ENCODE measurements at regions not wholly inside any gene's neighbourhood (a gene's known extent, or its start where the extent isn't known, plus 50 kb on each side); places are given as distances from the start of the nearest gene placed in this dataset.
"Not testable (repeated sequence)": the region's sequence is repeated elsewhere in the genome, so short reads cannot be mapped to it uniquely, and the experiment has no call there.

DNA sequence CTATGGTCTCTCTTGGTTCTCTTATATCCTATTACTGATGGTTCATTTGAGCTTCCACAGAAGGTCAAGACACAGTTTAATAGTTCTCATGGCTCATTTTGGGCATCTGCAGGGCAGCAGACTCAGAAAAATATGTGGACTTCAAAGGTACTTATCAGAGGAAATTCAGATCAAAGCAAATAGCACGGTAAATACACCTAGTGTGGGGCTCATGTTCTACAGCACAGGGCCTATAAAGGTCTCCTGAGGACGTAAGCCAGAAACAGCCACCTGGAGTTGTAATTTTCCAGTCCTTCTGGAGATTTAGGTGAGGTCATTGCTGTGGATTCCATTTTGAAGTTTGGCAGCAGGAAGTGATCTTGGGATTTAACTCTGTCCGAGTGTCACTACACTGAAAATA is 134.5 kb upstream of the SGO1 start:
- H3K27ac ChIP-seq (ENCODE audit: low read length) = no peak overlapping the region

GRCh38 chr3:20319551-20319950 is 133.5 kb upstream of the SGO1 start:
- Histone ChIP-seq H3K27me3 (ENCODE audit: control insufficient read depth, insufficient read depth, low read length) (no peaks in the 10 kb centered on the region), H3K36me3 (ENCODE audit: control insufficient read depth, insufficient read depth, low read length) (no peaks in the 10 kb centered on the region), H3K4me3 (ENCODE audit: low read length) (no peak overlapping the region), H3K27ac (ENCODE audit: low read length) (no peak overlapping the region), H3K9me3 (ENCODE audit: control insufficient read depth, low read depth, low read length) (no peaks in the 10 kb centered on the region), H3K4me1 (ENCODE audit: control insufficient read depth, insufficient read depth, low read length) (no peaks in the 10 kb centered on the region)
- DNase-seq = no peak

More for the DNA sequence above, 134.5 kb upstream of the SGO1 start:
- Histone ChIP-seq H3K4me1 (ENCODE audit: control insufficient read depth, insufficient read depth, low read length) (no peaks in the 10 kb centered on the region), H3K36me3 (ENCODE audit: control insufficient read depth, insufficient read depth, low read length) (no peaks in the 10 kb centered on the region), H3K27me3 (ENCODE audit: control insufficient read depth, insufficient read depth, low read length) (no peaks in the 10 kb centered on the region), H3K9me3 (ENCODE audit: control insufficient read depth, low read depth, low read length) (no peaks in the 10 kb centered on the region), H3K4me3 (ENCODE audit: low read length) (no peak overlapping the region)
- WGBS (ENCODE audit: insufficient coverage, low lambda C conversion rate) = no CpG with 5 or more reads among the region's 3 CpGs
- DNase-seq = no peak

DNA sequence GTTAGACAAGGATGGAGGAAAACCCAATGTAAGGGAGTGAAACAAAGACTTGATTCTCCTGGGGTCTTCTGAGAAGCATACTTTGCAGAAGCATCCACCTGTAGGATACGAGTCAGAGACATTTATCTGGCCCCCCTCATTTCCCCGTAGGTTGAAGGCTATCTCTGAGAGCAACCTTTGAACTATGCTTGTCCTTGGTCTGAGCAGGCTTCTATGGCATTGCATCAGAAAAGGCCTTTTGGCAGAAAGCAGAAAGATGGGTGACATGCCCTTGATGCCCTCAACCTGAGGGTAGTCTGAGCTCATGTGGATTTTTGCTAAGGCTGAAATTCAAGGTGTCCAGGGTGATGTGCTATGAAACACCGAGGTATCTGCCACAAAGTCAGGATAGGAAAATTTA is 131.6 kb upstream of the SGO1 start:
- Histone ChIP-seq H3K27me3 (ENCODE audit: control insufficient read depth, insufficient read depth, low read length) (no peaks in the 10 kb centered on the region), H3K4me1 (ENCODE audit: control insufficient read depth, insufficient read depth, low read length) (no peaks in the 10 kb centered on the region), H3K9me3 (ENCODE audit: control insufficient read depth, low read depth, low read length) (no peaks in the 10 kb centered on the region), H3K36me3 (ENCODE audit: control insufficient read depth, insufficient read depth, low read length) (no peaks in the 10 kb centered on the region), H3K27ac (ENCODE audit: low read length) (no peak overlapping the region), H3K4me3 (ENCODE audit: low read length) (no peak overlapping the region)
- WGBS (ENCODE audit: insufficient coverage, low lambda C conversion rate) = no CpG with 5 or more reads among the region's 3 CpGs
- no peak for DNase-seq

- no peak overlapping the region for H3K4me3 ChIP-seq (ENCODE audit: low read length)
Measured at GRCh38 chr3:20316238-20316637, 130.2 kb upstream of the SGO1 start.

DNA sequence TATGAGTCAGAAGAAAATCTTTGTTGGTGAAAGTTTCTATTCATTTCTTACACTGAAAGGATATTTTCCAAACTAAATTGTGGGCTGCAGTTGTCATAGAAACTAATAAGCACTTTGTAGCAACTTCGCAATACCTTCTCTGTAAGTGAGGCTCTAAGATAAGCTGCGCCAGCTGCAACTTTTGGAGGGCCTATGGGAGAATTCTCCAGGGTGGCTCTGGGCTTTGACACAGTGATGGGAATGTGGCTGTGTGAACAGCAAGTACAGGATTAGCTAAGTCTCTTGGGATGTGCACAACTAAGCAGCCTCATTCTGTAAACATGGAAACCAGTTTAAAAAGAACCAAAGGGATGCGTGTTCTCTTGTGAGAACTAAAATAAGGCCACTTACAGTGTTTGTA is 124.6 kb upstream of the SGO1 start:
- no peak for DNase-seq

More at GRCh38 chr3:20316238-20316637, 130.2 kb upstream of the SGO1 start:
- no peaks in the 10 kb centered on the region for H3K9me3 ChIP-seq (ENCODE audit: control insufficient read depth, low read depth, low read length)
- no peaks in the 10 kb centered on the region for H3K27me3 ChIP-seq (ENCODE audit: control insufficient read depth, insufficient read depth, low read length)
- H3K36me3 ChIP-seq (ENCODE audit: control insufficient read depth, insufficient read depth, low read length) = no peaks in the 10 kb centered on the region
- H3K27ac ChIP-seq (ENCODE audit: low read length) = no peak overlapping the region
- DNase-seq = no peak
- no peaks in the 10 kb centered on the region for H3K4me1 ChIP-seq (ENCODE audit: control insufficient read depth, insufficient read depth, low read length)
- WGBS (ENCODE audit: insufficient coverage, low lambda C conversion rate) = no CpG with 5 or more reads among the region's 1 CpG

DNA sequence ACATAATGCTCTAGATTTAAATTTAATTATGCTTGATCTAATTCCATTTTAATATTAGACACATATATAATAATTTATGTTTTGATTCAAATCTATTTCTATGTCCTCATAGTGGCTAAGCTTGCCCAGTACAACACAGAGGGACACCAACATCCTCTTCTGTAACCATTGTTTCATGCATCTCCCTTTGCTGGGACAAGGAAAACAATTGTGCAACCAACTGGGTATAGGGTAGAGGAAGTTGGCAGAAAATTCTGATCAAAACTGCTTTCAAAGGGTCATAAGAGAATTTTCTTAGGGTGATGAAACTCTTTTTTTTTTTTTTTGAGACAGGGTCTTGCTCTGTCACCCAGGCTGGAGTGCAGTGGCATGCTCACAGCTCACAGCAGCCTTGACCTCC is 121.4 kb upstream of the SGO1 start:
- no peak for DNase-seq
- H3K9me3 ChIP-seq (ENCODE audit: control insufficient read depth, low read depth, low read length) = no peaks in the 10 kb centered on the region
- no peak overlapping the region for H3K27ac ChIP-seq (ENCODE audit: low read length)
- H3K4me3 ChIP-seq (ENCODE audit: low read length) = no peak overlapping the region
- no peaks in the 10 kb centered on the region for H3K36me3 ChIP-seq (ENCODE audit: control insufficient read depth, insufficient read depth, low read length)
- H3K27me3 ChIP-seq (ENCODE audit: control insufficient read depth, insufficient read depth, low read length) = no peaks in the 10 kb centered on the region
- no peaks in the 10 kb centered on the region for H3K4me1 ChIP-seq (ENCODE audit: control insufficient read depth, insufficient read depth, low read length)

More for the DNA sequence above, 124.6 kb upstream of the SGO1 start:
- H3K27me3 ChIP-seq (ENCODE audit: control insufficient read depth, insufficient read depth, low read length) = no peaks in the 10 kb centered on the region
- 0% methylated on average over 1 of the region's 3 CpGs for WGBS (ENCODE audit: insufficient coverage, low lambda C conversion rate)
- H3K4me1 ChIP-seq (ENCODE audit: control insufficient read depth, insufficient read depth, low read length) = no peaks in the 10 kb centered on the region
- no peaks in the 10 kb centered on the region for H3K36me3 ChIP-seq (ENCODE audit: control insufficient read depth, insufficient read depth, low read length)
- no peak overlapping the region for H3K27ac ChIP-seq (ENCODE audit: low read length)
- H3K9me3 ChIP-seq (ENCODE audit: control insufficient read depth, low read depth, low read length) = no peaks in the 10 kb centered on the region
- H3K4me3 ChIP-seq (ENCODE audit: low read length) = no peak overlapping the region

DNA sequence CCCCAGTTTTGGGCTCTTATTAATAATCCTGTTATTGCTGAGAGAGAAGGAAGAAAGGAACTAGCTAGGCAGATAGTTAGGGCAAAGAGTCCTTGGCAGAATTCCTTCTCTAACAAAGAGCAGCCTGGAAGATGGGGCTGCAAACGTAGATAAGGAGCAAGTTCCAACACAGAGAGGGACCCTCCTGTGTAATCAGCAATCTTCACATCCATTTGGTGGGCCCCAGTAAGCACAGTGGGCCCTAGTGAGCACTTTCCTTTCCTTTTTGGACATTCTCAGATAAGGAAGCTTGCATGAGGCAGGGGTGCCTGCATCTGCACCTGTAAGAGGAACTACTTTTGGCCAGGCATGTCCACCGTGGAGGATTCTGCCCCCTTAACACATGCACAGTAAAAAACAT is 119.6 kb upstream of the SGO1 start:
- Histone ChIP-seq H3K27ac (ENCODE audit: low read length) (no peak overlapping the region), H3K36me3 (ENCODE audit: control insufficient read depth, insufficient read depth, low read length) (no peaks in the 10 kb centered on the region), H3K27me3 (ENCODE audit: control insufficient read depth, insufficient read depth, low read length) (no peaks in the 10 kb centered on the region), H3K4me1 (ENCODE audit: control insufficient read depth, insufficient read depth, low read length) (no peaks in the 10 kb centered on the region), H3K9me3 (ENCODE audit: control insufficient read depth, low read depth, low read length) (no peaks in the 10 kb centered on the region), H3K4me3 (ENCODE audit: low read length) (no peak overlapping the region)
- no peak for DNase-seq
- no CpG with 5 or more reads among the region's 2 CpGs for WGBS (ENCODE audit: insufficient coverage, low lambda C conversion rate)

- Histone ChIP-seq H3K9me3 (ENCODE audit: control insufficient read depth, low read depth, low read length) (no peaks in the 10 kb centered on the region), H3K36me3 (ENCODE audit: control insufficient read depth, insufficient read depth, low read length) (no peaks in the 10 kb centered on the region), H3K4me1 (ENCODE audit: control insufficient read depth, insufficient read depth, low read length) (no peaks in the 10 kb centered on the region), H3K4me3 (ENCODE audit: low read length) (no peak overlapping the region), H3K27ac (ENCODE audit: low read length) (no peak overlapping the region), H3K27me3 (ENCODE audit: control insufficient read depth, insufficient read depth, low read length) (no peaks in the 10 kb centered on the region)
- no peak for DNase-seq
- 73% methylated on average over 2 of the region's 7 CpGs for WGBS (ENCODE audit: insufficient coverage, low lambda C conversion rate)
Measured at GRCh38 chr3:20302766-20303165, 116.8 kb upstream of the SGO1 start.

GRCh38 chr3:20288050-20288449 is 102.0 kb upstream of the SGO1 start:
- Histone ChIP-seq H3K36me3 (ENCODE audit: control insufficient read depth, insufficient read depth, low read length) (no peaks in the 10 kb centered on the region), H3K9me3 (ENCODE audit: control insufficient read depth, low read depth, low read length) (no peaks in the 10 kb centered on the region), H3K27me3 (ENCODE audit: control insufficient read depth, insufficient read depth, low read length) (no peaks in the 10 kb centered on the region), H3K4me1 (ENCODE audit: control insufficient read depth, insufficient read depth, low read length) (no peaks in the 10 kb centered on the region), H3K4me3 (ENCODE audit: low read length) (no peak overlapping the region), H3K27ac (ENCODE audit: low read length) (no peak overlapping the region)
- DNase-seq = no peak

- H3K4me3 ChIP-seq (ENCODE audit: low read length) = no peak overlapping the region
- H3K36me3 ChIP-seq (ENCODE audit: control insufficient read depth, insufficient read depth, low read length) = no peaks in the 10 kb centered on the region
- no peaks in the 10 kb centered on the region for H3K4me1 ChIP-seq (ENCODE audit: control insufficient read depth, insufficient read depth, low read length)
- H3K27me3 ChIP-seq (ENCODE audit: control insufficient read depth, insufficient read depth, low read length) = no peaks in the 10 kb centered on the region
- 86% methylated on average over 2 of the region's 7 CpGs for WGBS (ENCODE audit: insufficient coverage, low lambda C conversion rate)
- DNase-seq = no peak
- no peak overlapping the region for H3K27ac ChIP-seq (ENCODE audit: low read length)
- no peaks in the 10 kb centered on the region for H3K9me3 ChIP-seq (ENCODE audit: control insufficient read depth, low read depth, low read length)
Measured at GRCh38 chr3:20280257-20280656, 94.3 kb upstream of the SGO1 start.

DNA sequence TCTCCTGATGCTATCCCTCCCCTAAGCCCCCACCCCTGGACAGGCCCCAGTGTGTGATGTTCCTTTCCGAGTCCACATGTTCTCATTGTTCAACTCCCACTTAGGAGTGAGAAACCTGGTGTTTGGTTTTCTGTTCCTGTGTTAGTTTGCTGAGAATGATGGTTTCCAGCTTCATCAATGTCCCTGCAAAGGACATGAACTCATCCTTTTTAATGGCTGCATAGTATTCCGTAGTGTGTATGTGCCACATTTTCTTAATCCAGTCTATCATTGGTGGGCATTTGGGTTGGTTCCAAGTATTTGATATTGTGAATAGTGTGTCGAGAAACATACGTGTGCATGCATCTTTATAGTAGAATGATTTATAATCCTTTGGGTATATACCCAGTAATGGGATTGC is 80.0 kb upstream of the SGO1 start:
- H3K4me3 ChIP-seq (ENCODE audit: low read length); H3K27ac ChIP-seq (ENCODE audit: low read length); DNase-seq; H3K27me3 ChIP-seq (ENCODE audit: control insufficient read depth, insufficient read depth, low read length); H3K4me1 ChIP-seq (ENCODE audit: control insufficient read depth, insufficient read depth, low read length); H3K9me3 ChIP-seq (ENCODE audit: control insufficient read depth, low read depth, low read length); H3K36me3 ChIP-seq (ENCODE audit: control insufficient read depth, insufficient read depth, low read length): not testable (repeated sequence)
- WGBS (ENCODE audit: insufficient coverage, low lambda C conversion rate) = no CpG with 5 or more reads among the region's 4 CpGs

All from large intestine (tissue), 3 donors.